Mesenchymal stem cell (in vitro differentiated cells and primary cell): ENCODE measurements at regions not wholly inside any gene's neighbourhood (a gene's known extent, or its start where the extent isn't known, plus 50 kb on each side); places are given as distances from the start of the nearest gene placed in this dataset.

Source experiments
- DNase-seq: peaks from one replicate; pipeline ENCODE4 v3.0.0-alpha.2; 2013
- H2AFZ ChIP-seq: one replicate; pipeline ENCODE4 v1.6.1; 2013; ENCODE audit warnings: low read depth, mild to moderate bottlenecking, control low read depth, inconsistent platforms, low read length, moderate library complexity
- H2AK5ac ChIP-seq: 2 replicates; pipeline ENCODE4 v1.6.1; 2013; ENCODE audit warnings: low read length, moderate library complexity, mild to moderate bottlenecking, inconsistent platforms; ENCODE audit not compliant: severe bottlenecking
- H2BK120ac ChIP-seq: one replicate; pipeline ENCODE4 v1.6.1; 2013; ENCODE audit warnings: low read depth, mild to moderate bottlenecking, inconsistent platforms, low read length, moderate library complexity
- H2BK12ac ChIP-seq, 2 experiments: one replicate each; pipeline ENCODE4 v1.6.1; 2013; ENCODE audit warnings: inconsistent platforms in 2 of 2, low read length in 2 of 2, mild to moderate bottlenecking in 2 of 2, moderate library complexity in 2 of 2, control low read depth in 1 of 2
- H2BK15ac ChIP-seq: one replicate; pipeline ENCODE4 v1.6.1; 2013; ENCODE audit warnings: mild to moderate bottlenecking, low read depth, inconsistent platforms; ENCODE audit not compliant: poor library complexity, severe bottlenecking
- H2BK5ac ChIP-seq: 2 replicates; pipeline ENCODE4 v1.6.1; 2013; ENCODE audit warnings: low read depth, mild to moderate bottlenecking, low read length, control low read depth, inconsistent platforms; ENCODE audit not compliant: poor library complexity, severe bottlenecking
- H3K14ac ChIP-seq, 2 experiments: one replicate each; pipeline ENCODE4 v1.6.1; 2013; ENCODE audit warnings: inconsistent platforms in 2 of 2, low read length in 2 of 2, control low read depth in 1 of 2, mild to moderate bottlenecking in 1 of 2, moderate library complexity in 1 of 2
- H3K18ac ChIP-seq, 2 experiments: one replicate each; pipeline ENCODE4 v1.6.1; 2013; ENCODE audit warnings: inconsistent platforms in 2 of 2, low read length in 2 of 2, control low read depth in 1 of 2, low read depth in 1 of 2, mild to moderate bottlenecking in 1 of 2
- H3K23ac ChIP-seq, 2 experiments: one replicate each; pipeline ENCODE4 v1.6.1; 2013; ENCODE audit warnings: inconsistent platforms in 2 of 2, low read length in 2 of 2, mild to moderate bottlenecking in 2 of 2, moderate library complexity in 2 of 2, control low read depth in 1 of 2
- H3K27ac ChIP-seq: 2 replicates; pipeline ENCODE4 v1.5.1; 2013; ENCODE audit warnings: mild to moderate bottlenecking, moderate library complexity, low read length, control low read depth, inconsistent platforms; ENCODE audit not compliant: poor library complexity, severe bottlenecking
- H3K27me3 ChIP-seq, 2 experiments: 2 replicates each; pipeline versions ENCODE4 v1.6.1 to v1.7.0; 2013; ENCODE audit warnings: low read length in 2 of 2, mild to moderate bottlenecking in 2 of 2, moderate library complexity in 2 of 2, control low read depth in 1 of 2, inconsistent platforms in 1 of 2; ENCODE audit not compliant: control insufficient read depth in 1 of 2, insufficient read depth in 1 of 2
- H3K36me3 ChIP-seq, 2 experiments: 2 replicates each; pipeline versions ENCODE4 v1.6.1 to v1.7.0; 2013; ENCODE audit warnings: low read length in 2 of 2, control low read depth in 1 of 2, inconsistent platforms in 1 of 2, low read depth in 1 of 2, mild to moderate bottlenecking in 1 of 2; ENCODE audit not compliant: insufficient read depth in 2 of 2, control insufficient read depth in 1 of 2
- H3K4ac ChIP-seq, 2 experiments: one replicate each; pipeline ENCODE4 v1.6.1; 2013; ENCODE audit warnings: inconsistent platforms in 2 of 2, low read length in 2 of 2, mild to moderate bottlenecking in 2 of 2, moderate library complexity in 2 of 2, control low read depth in 1 of 2, low read depth in 1 of 2
- H3K4me1 ChIP-seq: 2 replicates; pipeline ENCODE4 v1.6.1; 2013; ENCODE audit warnings: low read depth, low read length, control low read depth; ENCODE audit not compliant: control insufficient read depth, insufficient read depth
- H3K4me2 ChIP-seq: 2 replicates; pipeline ENCODE4 v1.6.1; 2013; ENCODE audit warnings: low read length, mild to moderate bottlenecking, inconsistent platforms; ENCODE audit not compliant: poor library complexity, severe bottlenecking
- H3K4me3 ChIP-seq, 2 experiments: 2 replicates each; pipeline versions ENCODE4 v1.5.1 to v1.7.0; 2013; ENCODE audit warnings: low read length in 2 of 2, mild to moderate bottlenecking in 2 of 2, control low read depth in 1 of 2, low read depth in 1 of 2; ENCODE audit not compliant: insufficient read depth in 1 of 2
- H3K79me1 ChIP-seq: replicated peaks from 2 replicates; pipeline ENCODE4 v1.6.1; 2013; ENCODE audit warnings: mild to moderate bottlenecking, control low read depth, low read length, inconsistent platforms; ENCODE audit not compliant: poor library complexity, severe bottlenecking
- H3K9ac ChIP-seq: 2 replicates; pipeline ENCODE4 v1.7.0; 2013; ENCODE audit warnings: mild to moderate bottlenecking, low read length, moderate library complexity
- H3K9me3 ChIP-seq: 2 replicates; pipeline ENCODE4 v1.7.0; 2013; ENCODE audit warnings: mild to moderate bottlenecking, low read length; ENCODE audit not compliant: control insufficient read depth
- H4K8ac ChIP-seq: one replicate; pipeline ENCODE4 v1.6.1; 2013; ENCODE audit warnings: inconsistent platforms, mild to moderate bottlenecking, low read length, moderate library complexity
- H4K91ac ChIP-seq: one replicate; pipeline ENCODE4 v1.6.1; 2013; ENCODE audit warnings: mild to moderate bottlenecking, low read length, inconsistent platforms
- WGBS: methylation state at CpG from one replicate; pipeline ENCODE4 v1.1.7; 2013; ENCODE audit warnings: mixed read lengths; 5-methylcytosine and 5-hydroxymethylcytosine counted together

GRCh38 chr17:71485426-71485825 is 635.4 kb upstream of the SOX9 start:
- no peak overlapping the region for H3K23ac ChIP-seq
- no peak overlapping the region for H4K91ac ChIP-seq
- H2BK15ac ChIP-seq = no peak overlapping the region
- H2BK5ac ChIP-seq = no peak overlapping the region
- no peaks in the 10 kb centered on the region for H3K9me3 ChIP-seq
- H3K4me3 ChIP-seq = no peak overlapping the region
- no peaks in the 10 kb centered on the region for H3K79me1 ChIP-seq
- no peaks in the 10 kb centered on the region for H3K4me1 ChIP-seq
- H2AFZ ChIP-seq = no peak overlapping the region
- H3K27ac ChIP-seq = no peak overlapping the region
- no peak overlapping the region for H2BK12ac ChIP-seq
- no peaks in the 10 kb centered on the region for H3K36me3 ChIP-seq
- no peak overlapping the region for H3K4ac ChIP-seq
- H3K4me2 ChIP-seq = no peak overlapping the region
- H3K14ac ChIP-seq = no peak overlapping the region
- H3K9ac ChIP-seq = no peak overlapping the region
- no peak overlapping the region for H2BK120ac ChIP-seq
- no peak overlapping the region for H3K18ac ChIP-seq
- H2AK5ac ChIP-seq = no peak overlapping the region
- 97% methylated on average over 3 of the region's 3 CpGs for WGBS
- no peak overlapping the region for H4K8ac ChIP-seq
- H3K27me3 ChIP-seq = no peaks in the 10 kb centered on the region
- DNase-seq = no peak

GRCh38 chr17:71486261-71486660 is 634.6 kb upstream of the SOX9 start:
- Histone ChIP-seq H3K9ac (no peak overlapping the region), H2BK15ac (no peak overlapping the region), H2BK5ac (no peak overlapping the region), H2AFZ (no peak overlapping the region), H4K91ac (no peak overlapping the region), H4K8ac (no peak overlapping the region), H2BK12ac (no peak overlapping the region), H3K4me1 (no peaks in the 10 kb centered on the region), H3K4me3 (no peak overlapping the region), H3K23ac (no peak overlapping the region), H3K27me3 (no peaks in the 10 kb centered on the region), H3K4ac (no peak overlapping the region), H3K18ac (no peak overlapping the region), H2BK120ac (no peak overlapping the region), H3K27ac (no peak overlapping the region), H3K79me1 (no peaks in the 10 kb centered on the region), H3K36me3 (no peaks in the 10 kb centered on the region), H3K4me2 (no peak overlapping the region), H2AK5ac (no peak overlapping the region), H3K14ac (no peak overlapping the region), H3K9me3 (no peaks in the 10 kb centered on the region)
- no peak for DNase-seq

GRCh38 chr17:71488851-71489250 is 632.0 kb upstream of the SOX9 start:
- Histone ChIP-seq H3K9me3 (no peaks in the 10 kb centered on the region), H4K8ac (no peak overlapping the region), H3K4me2 (no peak overlapping the region), H2AK5ac (no peak overlapping the region), H2BK5ac (no peak overlapping the region), H3K14ac (no peak overlapping the region), H3K4me1 (no peaks in the 10 kb centered on the region), H2BK120ac (no peak overlapping the region), H3K9ac (no peak overlapping the region), H2BK15ac (no peak overlapping the region), H4K91ac (no peak overlapping the region), H3K27ac (no peak overlapping the region), H3K4ac (no peak overlapping the region), H3K4me3 (no peak overlapping the region), H3K27me3 (no peaks in the 10 kb centered on the region), H3K79me1 (no peaks in the 10 kb centered on the region), H2AFZ (no peak overlapping the region), H3K36me3 (no peaks in the 10 kb centered on the region), H3K23ac (no peak overlapping the region), H2BK12ac (no peak overlapping the region), H3K18ac (no peak overlapping the region)
- no peak for DNase-seq

- H3K4me1 ChIP-seq = no peaks in the 10 kb centered on the region
- no CpG with 5 or more reads among the region's 2 CpGs for WGBS
Observed at GRCh38 chr17:71494062-71494855, 626.6 kb upstream of the SOX9 start.

More at GRCh38 chr17:71494062-71494855, 626.6 kb upstream of the SOX9 start:
- no peak overlapping the region for H3K4me3 ChIP-seq
- no peak overlapping the region for H3K18ac ChIP-seq
- H3K14ac ChIP-seq = no peak overlapping the region
- H3K23ac ChIP-seq = no peak overlapping the region
- no peak overlapping the region for H3K4me2 ChIP-seq
- no peak overlapping the region for H4K91ac ChIP-seq
- H3K4ac ChIP-seq = no peak overlapping the region
- no peaks in the 10 kb centered on the region for H3K36me3 ChIP-seq
- H2AK5ac ChIP-seq = no peak overlapping the region
- H3K9me3 ChIP-seq = no peaks in the 10 kb centered on the region
- H2BK120ac ChIP-seq = no peak overlapping the region
- no peak overlapping the region for H4K8ac ChIP-seq
- no peak overlapping the region for H2BK15ac ChIP-seq
- no peaks in the 10 kb centered on the region for H3K27me3 ChIP-seq
- no peak overlapping the region for H3K9ac ChIP-seq
- H2AFZ ChIP-seq = no peak overlapping the region
- H3K79me1 ChIP-seq = no peaks in the 10 kb centered on the region
- H2BK5ac ChIP-seq = no peak overlapping the region
- peak overlapping the region; percentile 93 for H3K27ac ChIP-seq
- DNase-seq = no peak
- no peak overlapping the region for H2BK12ac ChIP-seq
